ENCODE measurements at regions not wholly inside any gene's neighbourhood (a gene's known extent, or its start where the extent isn't known, plus 50 kb on each side); places are given as distances from the start of the nearest gene placed in this dataset.

DNA sequence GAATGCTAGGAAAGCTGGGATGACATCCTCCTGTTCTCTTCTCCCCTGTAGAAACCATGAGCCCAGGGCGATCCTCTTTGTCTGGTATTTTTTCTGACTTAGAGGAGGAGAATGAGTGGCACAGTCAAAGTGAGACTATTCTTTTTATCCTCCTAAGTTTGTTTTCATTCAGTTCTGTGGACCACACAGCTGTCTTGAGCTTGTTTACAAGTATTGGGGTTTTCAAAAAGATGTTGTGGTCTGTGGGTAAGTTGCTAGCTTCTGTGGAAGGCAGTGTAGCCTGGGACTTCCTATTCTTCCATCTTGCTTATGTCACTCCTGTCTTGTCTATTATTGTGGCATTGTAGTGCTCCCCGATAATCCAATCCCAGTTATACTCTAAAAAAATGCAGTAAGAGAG, 223.0 kb downstream of the PAPSS1 start:
- Histone ChIP-seq H3K27me3 (ENCODE audit: control insufficient read depth in 2 of 2, insufficient read depth in 2 of 2, low read length in 2 of 2) (no peaks in the 10 kb centered on the region), H3K4me2 (ENCODE audit: insufficient read depth, low read length) (no peak overlapping the region), H3K27ac (ENCODE audit: insufficient read depth, low read depth, low read length) (no peak overlapping the region), H3K9me3 (replicated peaks; ENCODE audit: control insufficient read depth, insufficient read depth, low read length) (no peaks in the 10 kb centered on the region), H3K36me3 (ENCODE audit: control insufficient read depth in 2 of 2, extremely low read depth in 1 of 2, insufficient read depth in 2 of 2, low read length in 2 of 2) (no peaks in the 10 kb centered on the region), H4K20me1 (replicated peaks; ENCODE audit: control insufficient read depth, extremely low read depth, insufficient read depth, low read length) (no peaks in the 10 kb centered on the region), H2AFZ (ENCODE audit: low read depth, low read length) (no peak overlapping the region), H3K4me1 (ENCODE audit: control insufficient read depth, extremely low read depth, insufficient read depth, low read length) (no peaks in the 10 kb centered on the region), H3K9me1 (replicated peaks; ENCODE audit: control insufficient read depth, extremely low read depth, insufficient read depth, low read length) (no peaks in the 10 kb centered on the region), H3K79me2 (ENCODE audit: control insufficient read depth, insufficient read depth, low read length) (no peaks in the 10 kb centered on the region), H3K9ac (replicated peaks; ENCODE audit: extremely low read depth, insufficient read depth, low read length) (no peak overlapping the region), H3K4me3 (replicated peaks in 1 of 3; ENCODE audit: insufficient read depth in 1 of 3, low read depth in 1 of 3, low read length in 3 of 3) (no peak overlapping the region)
- no TSS peak for BruUV-seq (replicated peaks)
- intact Hi-C loops (cut with micrococcal nuclease): no loop called here
- FAIRE-seq: no peak
- dilution Hi-C loops (cut with MboI; ENCODE audit: extremely low pct_ligation_motif_present, low sequenced_read_pairs): no loop called here
- POLR2A ChIA-PET: no interaction called here
- DNase-seq (ENCODE audit: low read depth, low spot score): no peak
- CTCF ChIA-PET: no interaction called here
- TF ChIP-seq FOS (IDR thresholded peaks at IDR 0.05; ENCODE audit: borderline replicate concordance, insufficient read depth, low read length) (no peak), JUN (IDR thresholded peaks at IDR 0.05; ENCODE audit: borderline replicate concordance, insufficient read depth, insufficient read length, low read depth) (no peak), MAX (IDR thresholded peaks at IDR 0.05; ENCODE audit: insufficient read depth, insufficient read length) (no peak), POLR2AphosphoS5 (IDR thresholded peaks at IDR 0.05; ENCODE audit: insufficient read depth, low read depth, low read length) (no peak), MYC (IDR thresholded peaks at IDR 0.05; ENCODE audit: low read depth, low read length) (no peak), GATA2 (IDR thresholded peaks at IDR 0.05; ENCODE audit: insufficient read depth, insufficient read length, low read depth, low read length) (no peak), POLR2A (IDR thresholded peaks at IDR 0.05; ENCODE audit: low read depth, low read length) (no peak), EZH2 (IDR thresholded peaks at IDR 0.05; ENCODE audit: borderline replicate concordance, low read depth, low read length, severe bottlenecking) (no peak)
- TF ChIP-seq, protein P1, sequence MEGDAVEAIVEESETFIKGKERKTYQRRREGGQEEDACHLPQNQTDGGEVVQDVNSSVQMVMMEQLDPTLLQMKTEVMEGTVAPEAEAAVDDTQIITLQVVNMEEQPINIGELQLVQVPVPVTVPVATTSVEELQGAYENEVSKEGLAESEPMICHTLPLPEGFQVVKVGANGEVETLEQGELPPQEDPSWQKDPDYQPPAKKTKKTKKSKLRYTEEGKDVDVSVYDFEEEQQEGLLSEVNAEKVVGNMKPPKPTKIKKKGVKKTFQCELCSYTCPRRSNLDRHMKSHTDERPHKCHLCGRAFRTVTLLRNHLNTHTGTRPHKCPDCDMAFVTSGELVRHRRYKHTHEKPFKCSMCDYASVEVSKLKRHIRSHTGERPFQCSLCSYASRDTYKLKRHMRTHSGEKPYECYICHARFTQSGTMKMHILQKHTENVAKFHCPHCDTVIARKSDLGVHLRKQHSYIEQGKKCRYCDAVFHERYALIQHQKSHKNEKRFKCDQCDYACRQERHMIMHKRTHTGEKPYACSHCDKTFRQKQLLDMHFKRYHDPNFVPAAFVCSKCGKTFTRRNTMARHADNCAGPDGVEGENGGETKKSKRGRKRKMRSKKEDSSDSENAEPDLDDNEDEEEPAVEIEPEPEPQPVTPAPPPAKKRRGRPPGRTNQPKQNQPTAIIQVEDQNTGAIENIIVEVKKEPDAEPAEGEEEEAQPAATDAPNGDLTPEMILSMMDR (IDR thresholded peaks at IDR 0.05; ENCODE audit: extremely low read depth in 1 of 2, insufficient read depth in 1 of 2, low read depth in 1 of 2, low read length in 2 of 2): no peak
